ENCODE measurements at regions not wholly inside any gene's neighbourhood (a gene's known extent, or its start where the extent isn't known, plus 50 kb on each side); places are given as distances from the start of the nearest gene placed in this dataset.

DNA sequence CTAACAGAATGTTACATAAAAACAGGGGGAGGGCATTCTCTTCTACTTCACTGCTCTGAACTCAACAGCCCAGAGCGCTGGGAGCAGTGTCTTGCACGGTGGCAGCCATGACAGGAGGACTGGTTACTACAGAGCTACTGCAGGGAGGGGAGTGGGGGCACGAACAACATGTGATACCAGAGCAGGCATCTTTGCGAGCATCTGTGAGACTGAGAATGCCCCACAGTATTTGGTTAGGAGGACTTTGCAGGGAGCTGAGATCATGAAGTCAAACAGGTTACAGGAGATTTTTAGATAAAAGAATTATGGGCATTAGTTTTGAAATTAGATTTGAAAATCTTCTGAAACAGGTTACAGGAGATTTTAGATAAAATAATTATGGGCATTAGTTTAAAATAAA is 58.8 kb upstream of the GOLGA8B start:
- TF ChIP-seq, protein P1, sequence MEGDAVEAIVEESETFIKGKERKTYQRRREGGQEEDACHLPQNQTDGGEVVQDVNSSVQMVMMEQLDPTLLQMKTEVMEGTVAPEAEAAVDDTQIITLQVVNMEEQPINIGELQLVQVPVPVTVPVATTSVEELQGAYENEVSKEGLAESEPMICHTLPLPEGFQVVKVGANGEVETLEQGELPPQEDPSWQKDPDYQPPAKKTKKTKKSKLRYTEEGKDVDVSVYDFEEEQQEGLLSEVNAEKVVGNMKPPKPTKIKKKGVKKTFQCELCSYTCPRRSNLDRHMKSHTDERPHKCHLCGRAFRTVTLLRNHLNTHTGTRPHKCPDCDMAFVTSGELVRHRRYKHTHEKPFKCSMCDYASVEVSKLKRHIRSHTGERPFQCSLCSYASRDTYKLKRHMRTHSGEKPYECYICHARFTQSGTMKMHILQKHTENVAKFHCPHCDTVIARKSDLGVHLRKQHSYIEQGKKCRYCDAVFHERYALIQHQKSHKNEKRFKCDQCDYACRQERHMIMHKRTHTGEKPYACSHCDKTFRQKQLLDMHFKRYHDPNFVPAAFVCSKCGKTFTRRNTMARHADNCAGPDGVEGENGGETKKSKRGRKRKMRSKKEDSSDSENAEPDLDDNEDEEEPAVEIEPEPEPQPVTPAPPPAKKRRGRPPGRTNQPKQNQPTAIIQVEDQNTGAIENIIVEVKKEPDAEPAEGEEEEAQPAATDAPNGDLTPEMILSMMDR (IDR thresholded peaks at IDR 0.05), result no peak
- no peak for TF ChIP-seq POLR2A (IDR thresholded peaks at IDR 0.05)

All from lower leg skin (tissue), 3 donors.